Fibroblast of the aortic adventitia (primary cell): ENCODE measurements at regions not wholly inside any gene's neighbourhood (a gene's known extent, or its start where the extent isn't known, plus 50 kb on each side); places are given as distances from the start of the nearest gene placed in this dataset.

Experiments used
- DNase-seq: peaks from one replicate; pipeline ENCODE4 v3.0.0-alpha.2; 2010; ENCODE audit warnings: low read depth
- H3K4me3 ChIP-seq: 2 replicates; pipeline ENCODE4 v1.5.1; 2011; ENCODE audit warnings: low read depth, mild to moderate bottlenecking, control low read depth, low read length, moderate library complexity
- CTCF ChIP-seq: IDR thresholded peaks from 2 replicates; pipeline ENCODE4 v1.5.1; 2011; ENCODE audit warnings: mild to moderate bottlenecking, low read length, control low read depth, inconsistent platforms; ENCODE audit not compliant: insufficient read depth

- H3K4me3 ChIP-seq = no peak overlapping the region
- no peak for TF ChIP-seq CTCF
- DNase-seq = no peak
Observed at GRCh38 chr11:39247570-39248137, 2211.8 kb downstream of the LRRC4C start.

GRCh38 chr11:39239553-39239952 lies 2219.9 kb downstream of the LRRC4C start:
- DNase-seq = no peak
- TF ChIP-seq CTCF = no peak
- H3K4me3 ChIP-seq = no peak overlapping the region

- DNase-seq = no peak
- TF ChIP-seq CTCF = no peak
- no peak overlapping the region for H3K4me3 ChIP-seq
Observed at GRCh38 chr11:39236916-39237315, 2222.5 kb downstream of the LRRC4C start.

- no peak for DNase-seq
- no peak for TF ChIP-seq CTCF
- H3K4me3 ChIP-seq = no peak overlapping the region
Observed at GRCh38 chr11:39221550-39222138, 2237.8 kb downstream of the LRRC4C start.

- no peak for DNase-seq
- no peak overlapping the region for H3K4me3 ChIP-seq
- TF ChIP-seq CTCF = no peak
Observed at GRCh38 chr11:39220501-39221230, 2238.8 kb downstream of the LRRC4C start.

- TF ChIP-seq CTCF = no peak
- no peak overlapping the region for H3K4me3 ChIP-seq
- no peak for DNase-seq
Observed at GRCh38 chr11:39220069-39220468, 2239.4 kb downstream of the LRRC4C start.
